ENCODE measurements at regions not wholly inside any gene's neighbourhood (a gene's known extent, or its start where the extent isn't known, plus 50 kb on each side); places are given as distances from the start of the nearest gene placed in this dataset.

DNA sequence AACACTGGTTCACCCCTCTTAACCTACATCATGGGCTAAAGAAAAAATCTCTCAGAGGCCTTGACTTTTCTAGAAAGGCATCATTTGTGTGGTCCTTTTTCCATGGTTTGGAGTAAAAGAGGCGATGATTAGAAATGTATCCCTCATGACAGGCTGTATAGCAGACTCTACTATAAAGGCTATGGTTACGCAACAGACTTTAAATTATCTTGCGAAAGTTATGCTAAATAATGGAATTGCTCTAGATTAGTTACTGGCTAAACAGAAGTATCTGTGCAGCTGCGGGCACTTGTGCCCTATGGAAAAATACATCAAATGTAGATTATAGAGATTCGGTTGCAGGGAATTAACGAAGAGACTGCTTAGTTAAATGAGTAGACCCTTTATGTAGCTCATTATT lies 101.6 kb downstream of the TMEM47 start:
- H3K36me3 ChIP-seq (ENCODE audit: control insufficient read depth, low read length), result no peaks in the 10 kb centered on the region
- H4K20me1 ChIP-seq (ENCODE audit: control insufficient read depth, insufficient read depth, low read depth, low read length), result no peaks in the 10 kb centered on the region
- no peaks in the 10 kb centered on the region for H3K79me2 ChIP-seq (ENCODE audit: control insufficient read depth, low read length)
- no peaks in the 10 kb centered on the region for H3K9me2 ChIP-seq (replicated peaks; ENCODE audit: control insufficient read depth, low read length)
- H3K4me1 ChIP-seq (ENCODE audit: control insufficient read depth, low read length), result no peaks in the 10 kb centered on the region
- TF ChIP-seq EZH2phosphoT487 (IDR thresholded peaks at IDR 0.05; ENCODE audit: borderline replicate concordance, low read length), result no peak
- H3K9me3 ChIP-seq (ENCODE audit: control insufficient read depth, insufficient read depth, low read length), result no peaks in the 10 kb centered on the region
- H3K27ac ChIP-seq (ENCODE audit: low read depth, low read length), result no peak overlapping the region
- H3K27me3 ChIP-seq (ENCODE audit: control insufficient read depth, low read length), result no peaks in the 10 kb centered on the region
- no peaks in the 10 kb centered on the region for H3F3A ChIP-seq (ENCODE audit: control insufficient read depth, insufficient read depth)
- no peak overlapping the region for H3K4me2 ChIP-seq (ENCODE audit: low read length)
- no peak overlapping the region for H3K4me3 ChIP-seq (ENCODE audit: low read length)

GRCh38 chrX:34546366-34546765 lies 110.7 kb downstream of the TMEM47 start:
- Histone ChIP-seq H3K4me1 (ENCODE audit: control insufficient read depth, low read length) (no peaks in the 10 kb centered on the region), H3K27ac (ENCODE audit: low read depth, low read length) (no peak overlapping the region), H3K4me3 (ENCODE audit: low read length) (no peak overlapping the region), H3K9me2 (replicated peaks; ENCODE audit: control insufficient read depth, low read length) (no peaks in the 10 kb centered on the region), H3K9me3 (ENCODE audit: control insufficient read depth, insufficient read depth, low read length) (no peaks in the 10 kb centered on the region), H4K20me1 (ENCODE audit: control insufficient read depth, insufficient read depth, low read depth, low read length) (no peaks in the 10 kb centered on the region), H3K36me3 (ENCODE audit: control insufficient read depth, low read length) (no peaks in the 10 kb centered on the region), H3K4me2 (ENCODE audit: low read length) (no peak overlapping the region), H3F3A (ENCODE audit: control insufficient read depth, insufficient read depth) (no peaks in the 10 kb centered on the region), H3K27me3 (ENCODE audit: control insufficient read depth, low read length) (no peaks in the 10 kb centered on the region), H3K79me2 (ENCODE audit: control insufficient read depth, low read length) (no peaks in the 10 kb centered on the region)
- TF ChIP-seq CTCF (IDR thresholded peaks at IDR 0.05; ENCODE audit: low read depth, low read length, poor library complexity, severe bottlenecking), result no peak
- no peak for TF ChIP-seq EZH2phosphoT487 (IDR thresholded peaks at IDR 0.05; ENCODE audit: borderline replicate concordance, low read length)

DNA sequence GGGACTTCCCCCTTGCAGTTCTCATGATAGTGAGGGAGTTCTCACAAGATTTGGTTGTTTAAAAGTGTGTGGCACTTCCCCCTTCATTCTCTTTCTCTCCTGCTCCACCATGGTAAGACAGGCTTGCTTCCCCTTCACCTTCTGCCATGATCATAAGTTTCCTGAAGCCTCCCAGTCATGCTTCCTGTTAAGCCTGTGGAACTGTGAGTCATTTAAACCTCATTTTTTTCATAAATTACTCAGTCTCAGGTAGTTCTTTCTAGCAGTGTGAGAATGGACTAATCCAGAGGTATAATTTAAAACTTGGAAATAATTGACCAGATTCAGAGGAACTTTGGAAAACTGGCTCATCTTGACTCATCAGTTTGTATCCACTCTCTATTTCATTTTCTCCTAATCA lies 129.0 kb downstream of the TMEM47 start:
- Histone ChIP-seq H3K4me2 (ENCODE audit: low read length) (no peak overlapping the region), H3K9me3 (ENCODE audit: control insufficient read depth, insufficient read depth, low read length) (no peaks in the 10 kb centered on the region), H3F3A (ENCODE audit: control insufficient read depth, insufficient read depth) (no peaks in the 10 kb centered on the region), H3K36me3 (ENCODE audit: control insufficient read depth, low read length) (no peaks in the 10 kb centered on the region), H3K27me3 (ENCODE audit: control insufficient read depth, low read length) (no peaks in the 10 kb centered on the region), H4K20me1 (ENCODE audit: control insufficient read depth, insufficient read depth, low read depth, low read length) (no peaks in the 10 kb centered on the region), H3K27ac (ENCODE audit: low read depth, low read length) (no peak overlapping the region), H3K79me2 (ENCODE audit: control insufficient read depth, low read length) (no peaks in the 10 kb centered on the region), H3K9me2 (replicated peaks; ENCODE audit: control insufficient read depth, low read length) (no peaks in the 10 kb centered on the region), H3K4me3 (ENCODE audit: low read length) (no peak overlapping the region), H3K4me1 (ENCODE audit: control insufficient read depth, low read length) (no peaks in the 10 kb centered on the region)
- TF ChIP-seq EZH2phosphoT487 (IDR thresholded peaks at IDR 0.05; ENCODE audit: borderline replicate concordance, low read length) (no peak), CTCF (IDR thresholded peaks at IDR 0.05; ENCODE audit: low read depth, low read length, poor library complexity, severe bottlenecking) (no peak)

- H3K27ac ChIP-seq (ENCODE audit: low read depth, low read length), result no peak overlapping the region
- no peaks in the 10 kb centered on the region for H4K20me1 ChIP-seq (ENCODE audit: control insufficient read depth, insufficient read depth, low read depth, low read length)
- TF ChIP-seq CTCF (IDR thresholded peaks at IDR 0.05; ENCODE audit: low read depth, low read length, poor library complexity, severe bottlenecking), result no peak
- TF ChIP-seq EZH2phosphoT487 (IDR thresholded peaks at IDR 0.05; ENCODE audit: borderline replicate concordance, low read length), result no peak
- no peaks in the 10 kb centered on the region for H3K36me3 ChIP-seq (ENCODE audit: control insufficient read depth, low read length)
- no peaks in the 10 kb centered on the region for H3K79me2 ChIP-seq (ENCODE audit: control insufficient read depth, low read length)
- H3F3A ChIP-seq (ENCODE audit: control insufficient read depth, insufficient read depth), result no peaks in the 10 kb centered on the region
- H3K4me1 ChIP-seq (ENCODE audit: control insufficient read depth, low read length), result no peaks in the 10 kb centered on the region
- no peak overlapping the region for H3K4me2 ChIP-seq (ENCODE audit: low read length)
- no peak overlapping the region for H3K4me3 ChIP-seq (ENCODE audit: low read length)
- no peaks in the 10 kb centered on the region for H3K27me3 ChIP-seq (ENCODE audit: control insufficient read depth, low read length)
- H3K9me3 ChIP-seq (ENCODE audit: control insufficient read depth, insufficient read depth, low read length), result no peaks in the 10 kb centered on the region
- no peaks in the 10 kb centered on the region for H3K9me2 ChIP-seq (replicated peaks; ENCODE audit: control insufficient read depth, low read length)
Observed at GRCh38 chrX:34521563-34521962, 135.5 kb downstream of the TMEM47 start.
